Calu3 (cell line): ENCODE measurements at regions not wholly inside any gene's neighbourhood (a gene's known extent, or its start where the extent isn't known, plus 50 kb on each side); places are given as distances from the start of the nearest gene placed in this dataset.

Experiments
- BruUV-seq: library from RNA; stranded (reverse); fragments of 400-500 nt; replicated peaks from 2 replicates; lab custom pipeline; 2021; lab: Mats Ljungman, UMichigan
- CTCF ChIA-PET: fragments of 300-600 bp; sonication (Branson Sonifier 250); formaldehyde crosslinking; loops from one replicate; lab custom pipeline; 2022; ENCODE audit warnings: antibody characterized with exemption; lab: Charles Lee
- DNase-seq: peaks from one replicate; pipeline ENCODE4 v3.0.0; 2022
- H3K27ac Mint-ChIP-seq: one replicate; pipeline ENCODE4 v1.8.0; 2022; ENCODE audit warnings: mixed read lengths; ENCODE audit not compliant: unreplicated experiment
- H3K27me3 Mint-ChIP-seq: one replicate; pipeline ENCODE4 v1.8.0; 2022; ENCODE audit warnings: mixed read lengths; ENCODE audit not compliant: unreplicated experiment
- H3K36me3 Mint-ChIP-seq: one replicate; pipeline ENCODE4 v1.8.0; 2022; ENCODE audit warnings: mild to moderate bottlenecking, moderate library complexity, mixed read lengths; ENCODE audit not compliant: insufficient read depth, unreplicated experiment
- H3K4me1 Mint-ChIP-seq: one replicate; pipeline ENCODE4 v1.8.0; 2022; ENCODE audit warnings: mild to moderate bottlenecking, low read depth, mixed read lengths; ENCODE audit not compliant: unreplicated experiment
- H3K4me3 Mint-ChIP-seq: one replicate; pipeline ENCODE4 v1.8.0; 2022; ENCODE audit warnings: mild to moderate bottlenecking, low read depth, moderate library complexity, mixed read lengths; ENCODE audit not compliant: unreplicated experiment
- H3K9me3 Mint-ChIP-seq: one replicate; pipeline ENCODE4 v1.8.0; 2022; ENCODE audit warnings: low read depth, mixed read lengths; ENCODE audit not compliant: unreplicated experiment
- intact Hi-C: fragments of 100-400 bp; cut with micrococcal nuclease; formaldehyde crosslinking; loops from one replicate; pipeline ENCODE4 v1.10.0; 2022; ENCODE audit not compliant: unreplicated experiment
- TF ChIP-seq, protein P1 (sequence below): fragments of 200-600 bp; IDR thresholded peaks from one replicate; pipeline ENCODE4 v1.8.0; 2022; ENCODE audit warnings: antibody characterized with exemption; ENCODE audit not compliant: unreplicated experiment

DNA sequence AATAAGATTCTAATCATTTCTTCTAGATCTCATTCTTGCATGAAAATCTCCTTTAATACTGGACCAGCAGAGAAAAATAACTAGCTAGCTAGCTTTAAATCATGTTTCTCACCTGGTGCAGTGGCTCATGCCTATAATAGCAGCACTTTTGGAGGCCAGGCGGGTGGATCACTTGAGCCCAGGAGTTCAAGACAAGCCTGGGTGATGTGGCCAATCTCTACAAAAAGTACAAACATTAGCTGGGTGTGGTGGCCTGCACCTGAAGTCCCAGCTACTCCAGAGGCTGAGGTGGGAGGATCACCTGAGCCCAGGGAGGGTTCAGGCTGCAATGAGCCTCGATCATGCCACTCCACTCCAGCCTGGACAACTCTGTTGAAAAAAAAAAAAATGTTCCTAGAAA is 99.2 kb downstream of the BAMBI start:
- TF ChIP-seq, protein P1, sequence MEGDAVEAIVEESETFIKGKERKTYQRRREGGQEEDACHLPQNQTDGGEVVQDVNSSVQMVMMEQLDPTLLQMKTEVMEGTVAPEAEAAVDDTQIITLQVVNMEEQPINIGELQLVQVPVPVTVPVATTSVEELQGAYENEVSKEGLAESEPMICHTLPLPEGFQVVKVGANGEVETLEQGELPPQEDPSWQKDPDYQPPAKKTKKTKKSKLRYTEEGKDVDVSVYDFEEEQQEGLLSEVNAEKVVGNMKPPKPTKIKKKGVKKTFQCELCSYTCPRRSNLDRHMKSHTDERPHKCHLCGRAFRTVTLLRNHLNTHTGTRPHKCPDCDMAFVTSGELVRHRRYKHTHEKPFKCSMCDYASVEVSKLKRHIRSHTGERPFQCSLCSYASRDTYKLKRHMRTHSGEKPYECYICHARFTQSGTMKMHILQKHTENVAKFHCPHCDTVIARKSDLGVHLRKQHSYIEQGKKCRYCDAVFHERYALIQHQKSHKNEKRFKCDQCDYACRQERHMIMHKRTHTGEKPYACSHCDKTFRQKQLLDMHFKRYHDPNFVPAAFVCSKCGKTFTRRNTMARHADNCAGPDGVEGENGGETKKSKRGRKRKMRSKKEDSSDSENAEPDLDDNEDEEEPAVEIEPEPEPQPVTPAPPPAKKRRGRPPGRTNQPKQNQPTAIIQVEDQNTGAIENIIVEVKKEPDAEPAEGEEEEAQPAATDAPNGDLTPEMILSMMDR = no peak
- intact Hi-C loops = no loop called here
- Mint-ChIP-seq H3K27ac (no peak overlapping the region), H3K4me1 (peaks cover 8% of the 10 kb centered on the region), H3K27me3 (no peaks in the 10 kb centered on the region), H3K4me3 (no peak overlapping the region), H3K9me3 (no peaks in the 10 kb centered on the region), H3K36me3 (no peaks in the 10 kb centered on the region)
- no peak for DNase-seq
- CTCF ChIA-PET = no interaction called here
- BruUV-seq = no TSS peak

DNA sequence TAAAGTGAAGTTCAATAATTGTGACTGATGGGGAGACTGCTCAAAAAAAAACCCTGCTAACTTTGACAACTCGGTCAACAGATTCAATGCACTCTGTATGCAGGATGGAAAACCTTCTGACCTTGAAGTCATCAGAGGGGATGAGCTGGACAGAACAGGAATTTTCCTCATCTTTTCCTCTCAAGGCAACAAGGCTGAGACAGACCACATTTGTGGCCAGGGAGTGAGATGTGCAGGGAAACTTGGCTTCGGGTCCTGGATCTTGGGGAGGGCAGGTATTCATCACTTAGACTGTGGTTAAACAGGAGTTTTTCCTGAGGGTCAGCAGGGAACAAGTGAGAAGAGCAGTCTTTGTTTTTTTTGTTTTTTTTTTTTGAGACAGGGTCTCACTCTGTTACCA is 100.6 kb downstream of the BAMBI start:
- Mint-ChIP-seq H3K4me3 (no peak overlapping the region), H3K4me1 (peaks cover 10% of the 10 kb centered on the region), H3K9me3 (no peaks in the 10 kb centered on the region), H3K36me3 (no peaks in the 10 kb centered on the region), H3K27ac (no peak overlapping the region), H3K27me3 (no peaks in the 10 kb centered on the region)
- DNase-seq = no peak
- TF ChIP-seq, protein P1 = no peak
- intact Hi-C loops = no loop called here
- CTCF ChIA-PET = interaction anchor here (0.7 kb wide), 1 partner anchor 129 kb away, joined by 3 read pairs; no protein-coding TSS in a partner anchor
- BruUV-seq = no TSS peak

DNA sequence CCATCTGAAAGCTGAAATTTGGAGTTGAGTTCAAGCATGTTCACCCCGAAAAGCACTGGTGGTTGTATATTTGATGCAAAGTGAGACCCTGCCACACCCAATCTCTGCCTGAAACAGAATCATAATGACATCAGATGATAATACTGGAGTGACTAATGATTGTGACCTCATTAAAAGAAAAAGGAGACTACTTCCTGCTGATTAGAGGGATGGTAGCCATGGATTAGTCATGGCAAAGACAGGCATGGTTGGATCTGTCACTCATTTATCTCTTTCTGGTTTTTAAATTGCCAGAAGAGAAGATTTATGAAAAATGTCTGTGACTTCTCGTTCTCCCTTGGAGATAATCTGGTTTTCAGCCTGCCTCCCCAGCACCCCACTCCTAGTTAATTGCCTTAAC is 101.2 kb downstream of the BAMBI start:
- no peak overlapping the region for H3K27ac Mint-ChIP-seq
- no TSS peak for BruUV-seq
- no peak overlapping the region for H3K4me3 Mint-ChIP-seq
- DNase-seq = no peak
- no peaks in the 10 kb centered on the region for H3K36me3 Mint-ChIP-seq
- H3K9me3 Mint-ChIP-seq = no peaks in the 10 kb centered on the region
- CTCF ChIA-PET = no interaction called here
- intact Hi-C loops = no loop called here
- peaks cover 16% of the 10 kb centered on the region for H3K4me1 Mint-ChIP-seq
- no peaks in the 10 kb centered on the region for H3K27me3 Mint-ChIP-seq
- TF ChIP-seq, protein P1 = no peak

DNA sequence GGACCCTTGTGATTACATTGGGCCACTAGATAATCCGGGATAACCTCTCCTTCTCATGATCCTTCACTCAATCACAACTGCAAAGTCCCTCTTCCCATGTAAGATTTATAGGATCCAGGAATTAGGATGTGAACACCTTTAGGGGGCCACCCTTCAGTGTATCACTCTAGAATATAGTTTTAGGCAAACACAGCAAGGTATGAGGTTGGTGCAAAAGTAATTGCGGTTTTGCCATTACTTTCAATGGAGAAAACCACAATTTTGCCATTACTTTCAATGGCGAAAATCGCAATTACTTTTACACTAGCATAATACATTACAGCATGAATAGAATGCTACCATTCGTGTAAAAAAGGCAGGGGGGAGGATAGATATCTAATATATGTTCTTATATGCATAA is 104.0 kb downstream of the BAMBI start:
- no peak for DNase-seq
- TF ChIP-seq, protein P1 = no peak
- H3K9me3 Mint-ChIP-seq = no peaks in the 10 kb centered on the region
- intact Hi-C loops = loop anchor here (10.0 kb wide), 1 partner anchor 344 kb away; no protein-coding TSS in a partner anchor
- H3K4me1 Mint-ChIP-seq = peaks cover 17% of the 10 kb centered on the region
- BruUV-seq = no TSS peak
- H3K36me3 Mint-ChIP-seq = no peaks in the 10 kb centered on the region
- no peak overlapping the region for H3K27ac Mint-ChIP-seq
- H3K4me3 Mint-ChIP-seq = no peak overlapping the region
- CTCF ChIA-PET = no interaction called here
- H3K27me3 Mint-ChIP-seq = no peaks in the 10 kb centered on the region
